ENCODE measurements at regions not wholly inside any gene's neighbourhood (a gene's known extent, or its start where the extent isn't known, plus 50 kb on each side); places are given as distances from the start of the nearest gene placed in this dataset.

GRCh38 chr11:130533113-130533798 lies 84.8 kb downstream of the ADAMTS15 start:
- no peak for TF ChIP-seq SIN3A (IDR thresholded peaks at IDR 0.05; ENCODE audit: borderline replicate concordance, insufficient read depth, low read length)
- TF ChIP-seq TAF1 (IDR thresholded peaks at IDR 0.05; ENCODE audit: borderline replicate concordance, insufficient read depth, low read length): no peak
- TF ChIP-seq POLR2AphosphoS5 (IDR thresholded peaks at IDR 0.05; ENCODE audit: low read depth, low read length): no peak
- TF ChIP-seq REST (IDR thresholded peaks at IDR 0.05; ENCODE audit: insufficient read depth in 1 of 2, low read depth in 2 of 2, low read length in 2 of 2): no peak

All from PFSK-1 (cell line).